SK-MEL-5 (cell line): ENCODE measurements at regions not wholly inside any gene's neighbourhood (a gene's known extent, or its start where the extent isn't known, plus 50 kb on each side); places are given as distances from the start of the nearest gene placed in this dataset.
"Not testable (repeated sequence)": the region's sequence is repeated elsewhere in the genome, so short reads cannot be mapped to it uniquely, and the experiment has no call there.

Experiments
- DNase-seq: peaks from one replicate; pipeline ENCODE4 v3.0.0-alpha.2; 2016; ENCODE audit warnings: low read depth, low spot score
- in situ Hi-C: cut with HindIII; loops from 2 replicates; pipeline ENCODE4 v1.10.0; 2016; ENCODE audit warnings: low sequenced_read_pairs, high pct_unique_total_duplicates, low pct_unique_long_range_greater_than_20kb

- in situ Hi-C loops: no loop called here
- peak; percentile 37 for DNase-seq
Observed at GRCh38 chr4:22573198-22573597, 57.3 kb upstream of the ADGRA3 start.

DNA sequence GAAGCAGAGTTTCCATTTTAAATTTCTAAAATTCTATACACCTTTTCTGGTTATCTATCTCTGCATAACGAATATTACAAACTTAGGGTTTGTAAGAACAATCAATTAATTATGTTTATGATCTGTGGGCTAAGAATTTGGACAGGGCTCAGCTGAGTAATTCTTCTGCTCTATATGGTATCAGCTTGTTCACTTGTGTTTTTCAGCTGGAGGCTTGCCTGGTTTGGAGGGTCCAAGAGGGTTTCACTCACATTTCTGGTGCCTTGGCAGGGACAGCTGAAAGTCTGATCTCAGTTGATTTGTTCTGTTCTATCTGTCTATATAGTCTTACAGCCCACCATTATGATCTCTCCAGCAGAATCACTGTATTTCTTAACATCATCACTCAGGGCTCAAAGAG, 57.8 kb upstream of the ADGRA3 start:
- no peak for DNase-seq
- in situ Hi-C loops: no loop called here

- in situ Hi-C loops: no loop called here
Observed at GRCh38 chr4:22574424-22574823, 58.6 kb upstream of the ADGRA3 start.

GRCh38 chr4:22574880-22575279, 59.0 kb upstream of the ADGRA3 start:
- in situ Hi-C loops: no loop called here
- no peak for DNase-seq

More at GRCh38 chr4:22574424-22574823, 58.6 kb upstream of the ADGRA3 start:
- DNase-seq: peak; percentile 24

DNA sequence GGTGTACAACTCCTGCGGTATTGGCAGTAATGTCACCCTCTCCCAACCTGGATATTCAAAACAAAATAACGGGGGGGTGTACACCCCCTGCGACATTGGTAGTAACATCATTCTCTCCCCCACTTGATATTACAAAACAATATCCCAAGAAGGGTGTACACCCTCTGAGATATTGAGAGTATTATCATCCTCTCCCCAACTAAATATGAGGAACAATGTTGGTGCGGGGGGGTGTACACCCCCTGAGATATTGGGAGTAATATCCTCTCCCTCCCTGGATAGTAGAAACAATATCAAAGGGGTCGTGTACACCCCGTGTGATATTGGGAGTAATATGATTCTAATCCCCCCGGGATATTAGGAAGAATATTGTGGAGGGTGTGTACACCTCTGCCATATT, 71.4 kb upstream of the ADGRA3 start:
- no peak for DNase-seq
- in situ Hi-C loops: no loop called here

- in situ Hi-C loops: no loop called here
- no peak for DNase-seq
Observed at GRCh38 chr4:22593933-22594332, 78.1 kb upstream of the ADGRA3 start.

DNA sequence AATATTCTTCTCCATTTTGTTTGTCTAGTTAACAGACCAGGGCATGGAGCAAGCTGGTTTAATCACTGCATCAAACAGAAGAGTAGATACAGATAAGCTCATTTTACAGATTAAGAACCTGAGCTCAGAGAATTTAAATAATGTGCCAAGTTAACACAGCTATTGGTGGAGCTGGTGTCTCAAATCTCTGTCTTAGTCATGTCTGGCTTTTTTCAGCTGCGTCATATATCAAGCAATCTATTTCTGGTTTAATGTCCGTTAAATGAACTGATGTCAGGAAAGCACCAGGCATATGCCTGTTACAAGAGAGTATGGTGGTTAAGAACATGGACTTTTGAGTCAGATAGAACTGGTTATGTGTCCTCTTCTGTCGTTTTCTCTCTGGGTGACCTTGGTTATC, 79.8 kb upstream of the ADGRA3 start:
- DNase-seq: no peak
- in situ Hi-C loops: no loop called here

DNA sequence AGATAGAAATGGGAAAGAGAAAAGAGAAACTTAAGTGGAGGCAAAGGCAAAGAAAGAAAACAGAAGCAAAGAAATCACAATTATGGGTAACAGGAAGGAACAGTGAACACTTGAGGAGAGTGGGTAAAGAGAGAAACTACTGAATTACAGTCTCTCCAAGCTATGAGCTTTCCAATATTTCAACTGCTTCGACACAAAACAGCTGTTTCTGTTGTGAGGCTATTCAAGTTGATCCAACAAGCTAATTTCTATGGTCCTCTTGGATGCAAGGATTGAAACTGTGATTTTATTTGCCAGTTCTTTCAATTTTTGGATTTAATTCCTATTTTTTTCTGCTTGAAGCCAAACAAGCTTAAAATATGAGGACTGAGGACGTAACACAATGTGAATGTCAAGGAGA, 80.5 kb upstream of the ADGRA3 start:
- DNase-seq: no peak
- in situ Hi-C loops: no loop called here

DNA sequence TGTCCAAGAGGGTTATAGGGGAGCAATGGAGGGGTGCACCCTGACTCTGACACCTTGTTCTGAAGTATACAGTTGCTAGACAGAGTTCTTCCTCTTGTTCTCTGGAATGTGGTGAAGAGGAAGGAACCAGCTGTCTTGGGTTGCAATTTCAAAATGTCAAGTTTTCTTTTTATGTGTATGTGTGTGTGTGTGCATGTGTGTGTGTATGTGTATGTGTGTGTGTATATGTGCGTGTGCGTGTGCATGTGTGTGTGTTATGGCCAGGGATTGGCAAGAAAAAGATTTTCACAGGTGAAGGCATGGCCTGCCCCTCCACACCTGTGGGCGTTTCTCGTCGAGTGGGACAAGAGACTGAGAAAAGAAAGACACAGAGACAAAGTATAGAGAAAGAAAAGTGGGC, 81.6 kb upstream of the ADGRA3 start:
- in situ Hi-C loops: no loop called here
- no peak for DNase-seq

DNA sequence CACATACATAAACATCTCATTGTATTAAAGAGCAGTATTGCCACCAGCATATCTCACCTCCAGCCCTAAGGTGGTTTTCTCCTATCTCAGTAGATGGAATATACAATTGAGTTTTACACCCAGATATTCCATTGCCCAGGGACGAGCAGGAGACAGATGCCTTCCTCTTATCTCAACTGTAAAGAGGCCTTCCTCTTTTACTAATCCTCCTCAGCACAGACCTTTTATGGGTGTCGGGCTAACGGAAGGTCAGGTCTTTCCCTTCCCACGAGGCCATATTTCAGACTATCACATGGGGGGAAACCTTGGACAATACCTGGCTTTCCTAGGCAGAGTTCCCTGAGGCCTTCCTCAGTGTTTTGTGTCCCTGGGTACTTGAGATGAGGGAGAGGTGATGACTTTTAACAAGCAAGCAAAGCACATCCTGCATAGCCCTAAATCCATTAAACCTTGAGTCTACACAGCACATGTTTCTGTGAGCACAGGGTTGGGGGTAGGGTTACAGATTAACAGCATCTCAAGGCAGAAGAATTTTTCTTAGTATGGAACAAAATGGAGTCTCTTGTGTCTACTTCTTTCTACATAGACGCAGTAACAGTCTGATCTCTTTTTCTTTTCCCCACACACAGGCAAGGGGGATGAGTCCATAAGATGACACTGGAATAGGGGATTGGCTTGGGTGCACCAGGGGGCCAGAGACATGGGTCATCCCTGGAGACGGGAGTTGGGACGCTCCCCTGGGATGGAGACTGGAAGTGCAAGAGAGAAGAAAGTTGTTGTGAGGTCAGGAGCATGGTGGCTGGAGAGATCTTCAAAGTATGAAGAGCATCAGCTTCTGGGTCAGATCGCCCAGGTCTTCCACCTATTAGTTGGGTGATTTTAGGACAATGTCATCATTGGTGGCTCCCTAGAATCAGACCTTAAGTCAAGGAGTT, 82.5 kb upstream of the ADGRA3 start:
- in situ Hi-C loops, DNase-seq: not testable (repeated sequence)

GRCh38 chr4:22599228-22599928, 83.5 kb upstream of the ADGRA3 start:
- DNase-seq, in situ Hi-C loops: not testable (repeated sequence)

GRCh38 chr4:22599929-22600432, 84.1 kb upstream of the ADGRA3 start:
- in situ Hi-C loops, DNase-seq: not testable (repeated sequence)

- in situ Hi-C loops, DNase-seq: not testable (repeated sequence)
Observed at GRCh38 chr4:22601638-22602037, 85.8 kb upstream of the ADGRA3 start.

DNA sequence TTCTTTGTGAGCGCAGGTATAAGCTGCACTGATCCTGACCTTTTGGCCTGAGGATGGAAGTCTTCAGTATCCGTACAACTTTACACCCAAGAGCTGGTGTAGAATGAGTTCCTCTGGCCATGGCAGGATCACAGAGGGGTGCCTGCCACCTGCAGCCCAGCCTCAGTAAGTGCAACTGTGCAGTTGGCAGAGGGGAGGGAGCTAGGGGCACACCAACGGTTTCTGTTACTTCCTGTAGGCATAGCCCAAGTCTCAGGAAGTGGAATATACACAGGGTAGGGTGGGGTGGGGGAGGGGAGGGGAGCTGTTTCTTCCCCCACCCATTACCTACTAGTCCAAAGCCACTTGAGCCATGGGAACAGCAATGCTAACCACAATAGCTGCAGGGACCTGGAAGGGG, 85.4 kb upstream of the GBA3 start:
- in situ Hi-C loops: no loop called here
- peak; percentile 87 for DNase-seq

GRCh38 chr4:22609951-22610525, 82.7 kb upstream of the GBA3 start:
- in situ Hi-C loops, DNase-seq: not testable (repeated sequence)

GRCh38 chr4:22614114-22614513, 78.6 kb upstream of the GBA3 start:
- DNase-seq: no peak
- in situ Hi-C loops: no loop called here

GRCh38 chr4:22616516-22616915, 76.2 kb upstream of the GBA3 start:
- in situ Hi-C loops: no loop called here
- no peak for DNase-seq

DNA sequence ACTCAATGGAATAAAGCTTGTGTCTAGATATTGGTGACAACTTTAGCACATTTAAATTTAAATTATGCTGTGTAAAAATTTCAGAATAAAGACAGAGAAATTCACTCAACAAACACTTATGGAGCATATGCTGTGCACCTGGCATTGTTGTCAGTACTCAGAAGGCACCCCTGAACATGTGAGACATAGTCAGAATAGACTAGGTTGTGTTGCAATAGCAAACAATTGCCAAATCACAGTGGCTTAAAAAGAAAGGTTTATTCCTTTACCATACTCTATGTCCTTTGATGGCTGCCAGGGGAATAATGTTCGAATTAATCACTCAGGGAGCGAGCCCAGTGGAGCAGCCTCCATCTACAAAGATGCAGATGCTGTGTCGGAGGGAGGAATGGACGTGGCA, 72.6 kb upstream of the GBA3 start:
- in situ Hi-C loops, DNase-seq: not testable (repeated sequence)
